GM19238 (cell line): ENCODE measurements at regions not wholly inside any gene's neighbourhood (a gene's known extent, or its start where the extent isn't known, plus 50 kb on each side); places are given as distances from the start of the nearest gene placed in this dataset.
"Not testable (repeated sequence)": the region's sequence is repeated elsewhere in the genome, so short reads cannot be mapped to it uniquely, and the experiment has no call there.

Source experiments
- DNase-seq: peaks from one replicate; pipeline ENCODE4 v3.0.0; 2011; ENCODE audit warnings: low spot score; ENCODE audit not compliant: insufficient read length

GRCh38 chr12:8282181-8282580, 54.8 kb upstream of the FAM90A1 start:
- DNase-seq = not testable (repeated sequence)

DNA sequence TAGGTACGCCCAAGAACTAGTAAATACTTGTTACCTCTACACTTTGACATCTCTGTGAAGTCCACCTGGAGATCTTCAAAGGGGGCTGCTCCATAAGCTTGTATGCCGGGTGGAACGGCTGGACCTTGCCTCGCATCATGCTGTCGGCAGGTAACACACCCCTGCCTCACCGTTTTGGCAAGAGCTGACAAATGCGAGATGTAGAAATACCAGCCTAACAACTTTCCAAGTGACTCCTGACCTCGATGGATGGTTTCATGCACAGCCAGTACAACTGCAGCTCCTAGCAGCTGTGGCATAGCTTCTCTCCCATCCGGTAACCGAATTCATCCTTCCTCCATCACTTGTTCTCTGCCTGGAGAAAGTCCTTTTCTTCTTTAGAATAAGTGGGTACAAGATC, 58.3 kb upstream of the FAM90A1 start:
- DNase-seq = not testable (repeated sequence)

DNA sequence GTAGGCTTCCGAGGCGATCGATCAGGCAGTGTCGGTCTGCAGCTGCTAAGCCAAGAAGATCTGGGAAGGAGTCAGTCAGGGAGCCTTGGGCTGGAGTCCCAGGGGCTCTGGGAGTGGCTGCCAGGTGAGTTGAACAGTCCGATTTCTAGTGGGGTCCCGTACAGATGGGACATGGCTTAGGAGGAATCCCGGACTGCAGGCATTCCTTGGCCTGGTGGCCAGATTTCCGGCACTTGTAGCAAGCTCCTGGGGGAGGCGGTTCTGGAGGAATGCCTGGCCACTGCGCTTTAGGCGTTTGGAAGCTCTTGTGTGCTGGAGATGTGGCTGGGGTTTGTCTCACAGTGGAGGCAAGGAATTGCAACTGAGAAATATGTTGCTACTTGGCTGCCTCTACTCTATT, 64.3 kb upstream of the FAM90A1 start:
- DNase-seq = not testable (repeated sequence)

DNA sequence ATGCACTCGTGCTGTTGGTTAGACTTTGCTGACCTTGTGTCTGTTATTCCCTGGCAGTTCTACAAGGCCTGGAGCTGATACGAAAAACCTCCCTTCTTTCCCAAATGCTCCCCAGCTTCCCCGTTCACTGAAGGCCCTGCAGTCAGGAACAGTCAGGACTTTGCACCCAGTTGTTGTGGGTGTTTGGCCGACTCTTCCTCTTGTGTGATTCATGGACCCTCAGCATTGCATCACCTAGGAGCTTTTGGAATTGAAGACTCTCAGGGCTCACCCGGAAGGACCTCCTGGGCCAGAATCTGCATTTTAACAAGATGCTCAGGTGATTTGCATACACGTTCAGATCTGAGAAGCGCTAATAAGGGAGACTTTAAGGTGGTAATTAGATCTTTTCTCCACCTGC, 67.2 kb upstream of the FAM90A1 start:
- not testable (repeated sequence) for DNase-seq

DNA sequence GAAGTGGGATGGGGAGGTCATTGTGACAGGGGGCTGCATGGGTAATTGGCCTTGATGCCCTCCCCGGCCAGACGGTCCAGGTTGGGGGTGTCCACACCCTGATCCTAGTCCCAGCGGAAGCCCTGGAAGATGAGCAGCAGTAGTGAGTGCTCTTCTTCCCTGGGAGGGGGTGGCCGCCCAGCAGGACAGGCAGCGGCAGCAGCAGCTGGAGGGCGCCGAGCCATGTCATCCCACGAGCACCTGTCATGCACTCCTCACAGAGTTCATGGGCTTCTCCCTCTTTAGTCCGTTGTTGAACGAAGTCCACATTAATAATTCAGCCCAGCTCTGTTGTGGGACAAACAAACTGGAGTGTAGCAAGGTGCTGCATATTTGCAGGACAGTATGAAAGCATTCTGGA, 81.2 kb upstream of the FAM90A1 start:
- not testable (repeated sequence) for DNase-seq

DNA sequence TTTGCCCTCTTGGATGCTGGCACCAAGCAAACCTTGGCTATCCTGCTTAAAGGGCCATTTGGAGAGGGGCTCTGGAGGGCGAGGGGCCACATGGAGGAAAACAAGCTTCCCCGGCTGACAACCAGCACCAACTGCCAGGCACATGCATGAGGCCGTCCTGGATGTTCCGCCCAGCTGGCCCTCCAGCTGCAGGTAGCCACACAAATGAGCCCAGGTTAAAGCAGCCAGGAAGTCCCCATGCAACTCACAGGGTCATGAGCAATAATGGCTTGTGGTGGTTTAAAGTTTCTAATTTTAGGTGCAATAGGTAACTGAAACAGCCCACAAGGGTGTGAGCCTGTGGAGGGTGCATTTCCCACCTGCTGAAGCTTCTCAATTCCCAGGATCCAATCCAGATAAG, 88.6 kb upstream of the FAM90A1 start:
- not testable (repeated sequence) for DNase-seq

- DNase-seq = not testable (repeated sequence)
Measured at GRCh38 chr12:8317675-8318074, 90.3 kb upstream of the FAM90A1 start.

- DNase-seq = not testable (repeated sequence)
Measured at GRCh38 chr12:8320251-8320730, 92.9 kb upstream of the FAM90A1 start.

DNA sequence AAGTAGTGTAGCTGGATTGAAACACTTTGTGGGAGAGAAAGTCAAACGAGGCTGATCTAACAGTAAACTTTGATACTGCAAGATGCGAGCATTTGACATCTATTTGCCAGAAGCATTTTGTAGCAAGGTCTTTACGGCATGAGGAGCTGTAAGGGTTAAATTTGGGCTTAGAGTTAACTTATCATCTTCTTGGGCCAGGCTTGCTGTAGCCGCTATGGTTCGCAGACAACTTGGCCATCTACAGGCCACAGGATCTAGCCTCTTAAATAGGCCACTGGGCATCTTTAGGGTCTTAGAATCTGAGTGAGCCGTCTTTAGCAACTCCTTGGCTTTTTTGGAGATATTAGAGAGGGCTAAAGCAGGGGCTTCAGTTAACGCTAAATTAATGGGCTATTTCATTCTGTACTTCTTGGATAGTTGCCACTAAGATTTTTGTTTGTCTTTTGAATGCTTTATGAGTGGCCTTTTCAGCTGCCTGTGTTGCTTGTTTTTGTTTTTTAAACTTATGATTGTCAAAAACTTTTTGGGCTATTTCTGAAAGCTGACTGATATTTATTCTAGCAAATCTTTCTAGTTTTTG, 93.5 kb upstream of the FAM90A1 start:
- DNase-seq = not testable (repeated sequence)

DNA sequence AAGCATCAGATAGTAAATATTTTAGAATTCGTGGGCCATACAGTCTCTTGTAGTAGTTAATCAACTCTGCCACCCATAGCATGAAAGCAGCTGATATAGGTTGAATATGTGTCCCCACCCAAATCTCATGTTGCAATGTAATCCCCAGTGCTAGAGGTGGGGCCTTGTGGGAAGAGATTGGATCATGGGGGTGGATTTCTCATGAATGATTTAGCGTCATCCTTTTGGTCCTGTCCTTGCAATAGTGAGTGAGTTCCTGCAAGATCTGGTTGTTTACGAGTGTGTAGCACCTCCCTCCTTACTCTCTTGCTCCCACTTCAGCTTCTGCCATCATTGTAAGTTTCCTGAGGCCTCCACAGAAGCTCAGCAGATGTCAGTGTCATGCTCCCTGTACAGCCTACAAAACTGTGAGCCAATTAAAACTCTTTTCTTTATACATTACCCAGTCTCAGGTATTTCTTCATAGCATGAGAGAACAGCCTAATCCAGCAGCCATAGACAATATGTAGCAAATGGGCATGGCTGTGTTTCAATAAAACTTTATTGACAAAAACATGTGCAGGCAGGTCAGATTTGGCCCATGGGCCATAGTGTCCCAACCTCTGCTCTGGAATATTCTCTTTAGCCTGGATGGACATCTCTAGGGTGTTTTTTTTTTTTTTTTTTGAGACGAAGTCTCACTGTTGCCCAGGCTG, 97.9 kb upstream of the FAM90A1 start:
- DNase-seq = not testable (repeated sequence)

GRCh38 chr12:8328835-8329234, 101.4 kb upstream of the FAM90A1 start:
- not testable (repeated sequence) for DNase-seq

GRCh38 chr12:8332373-8332772, 105.0 kb upstream of the FAM90A1 start:
- not testable (repeated sequence) for DNase-seq

GRCh38 chr12:8351073-8351472, 104.7 kb upstream of the CLEC6A start:
- not testable (repeated sequence) for DNase-seq

GRCh38 chr12:8354741-8355140, 101.0 kb upstream of the CLEC6A start:
- DNase-seq = not testable (repeated sequence)

DNA sequence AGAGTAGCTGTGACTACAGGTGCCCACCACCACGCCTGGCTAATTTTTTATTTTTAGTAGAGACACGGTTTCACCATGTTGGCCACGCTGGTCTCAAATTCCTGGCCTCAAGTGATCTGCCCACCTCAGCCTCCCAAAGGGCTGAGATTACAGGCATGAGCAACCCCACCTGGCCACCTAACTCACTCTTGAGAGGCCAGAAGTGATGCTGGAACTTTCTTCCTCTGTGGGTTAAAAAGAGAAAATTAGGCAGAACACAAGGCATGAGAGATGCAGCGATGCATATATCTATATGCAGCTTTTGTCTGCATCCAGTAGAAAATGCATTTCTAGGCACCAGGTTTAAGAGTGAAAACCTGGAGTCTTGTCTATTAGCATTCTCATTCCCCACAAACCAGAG, 100.2 kb upstream of the CLEC6A start:
- not testable (repeated sequence) for DNase-seq

DNA sequence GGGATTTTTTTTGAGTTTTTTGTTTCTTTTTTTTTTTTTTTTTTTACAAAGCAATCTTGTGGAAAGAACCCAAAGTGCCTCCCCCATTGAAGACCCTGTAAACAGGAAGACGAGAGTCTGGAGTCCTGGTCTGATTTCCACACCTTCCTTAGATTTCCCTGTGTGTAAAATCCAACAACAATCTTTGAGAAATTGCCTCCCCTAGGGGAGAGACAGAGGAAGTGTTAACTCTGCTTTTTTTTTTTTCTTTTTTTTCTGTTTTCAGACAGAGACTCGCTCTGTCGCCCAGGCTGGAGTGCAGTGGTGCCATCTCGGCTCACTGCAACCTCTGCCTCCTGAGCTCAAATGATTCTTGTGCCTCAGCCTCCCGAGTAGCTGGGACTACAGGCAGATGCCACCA, 82.0 kb upstream of the CLEC6A start:
- DNase-seq = not testable (repeated sequence)

DNA sequence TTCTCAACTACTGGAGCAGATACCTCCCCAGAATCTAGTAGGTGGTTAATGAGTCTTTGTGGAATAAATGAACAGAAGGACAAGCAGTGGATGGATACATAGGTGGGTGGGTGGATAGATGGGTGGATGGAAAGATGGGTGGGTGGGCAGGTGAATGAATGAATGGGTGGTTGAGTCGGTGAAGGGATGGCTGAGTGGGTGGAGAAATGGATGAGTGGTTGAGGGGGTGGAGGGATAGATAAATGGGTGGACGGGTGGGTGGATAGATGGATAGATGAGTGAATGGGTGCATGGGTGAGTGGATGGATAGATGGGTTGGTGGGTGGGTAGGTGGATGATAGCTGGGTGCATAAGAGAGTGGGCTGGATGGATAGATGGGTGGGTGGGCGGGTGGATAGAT, 80.6 kb upstream of the CLEC6A start:
- DNase-seq = not testable (repeated sequence)

- DNase-seq = not testable (repeated sequence)
Measured at GRCh38 chr12:8377756-8378155, 78.0 kb upstream of the CLEC6A start.

DNA sequence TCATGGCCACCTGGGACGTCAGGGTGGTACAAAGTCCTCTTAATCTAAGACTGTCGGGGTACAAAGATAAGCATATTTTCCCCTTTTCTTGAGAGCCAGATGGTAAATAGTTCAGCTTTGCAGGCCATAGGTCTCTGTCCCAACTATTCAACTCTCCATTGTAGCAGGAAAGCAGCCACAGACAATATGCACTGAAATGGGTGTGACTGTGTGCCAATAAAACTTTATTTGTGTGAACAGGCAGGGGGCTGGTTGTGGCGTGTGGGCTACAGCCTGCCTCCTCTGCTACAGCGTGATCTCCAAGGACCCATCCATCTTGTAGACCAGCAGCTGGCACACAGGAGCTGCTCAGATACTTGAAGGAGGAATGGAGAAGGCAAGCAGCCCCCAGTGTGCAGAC, 73.2 kb upstream of the CLEC6A start:
- DNase-seq = not testable (repeated sequence)

DNA sequence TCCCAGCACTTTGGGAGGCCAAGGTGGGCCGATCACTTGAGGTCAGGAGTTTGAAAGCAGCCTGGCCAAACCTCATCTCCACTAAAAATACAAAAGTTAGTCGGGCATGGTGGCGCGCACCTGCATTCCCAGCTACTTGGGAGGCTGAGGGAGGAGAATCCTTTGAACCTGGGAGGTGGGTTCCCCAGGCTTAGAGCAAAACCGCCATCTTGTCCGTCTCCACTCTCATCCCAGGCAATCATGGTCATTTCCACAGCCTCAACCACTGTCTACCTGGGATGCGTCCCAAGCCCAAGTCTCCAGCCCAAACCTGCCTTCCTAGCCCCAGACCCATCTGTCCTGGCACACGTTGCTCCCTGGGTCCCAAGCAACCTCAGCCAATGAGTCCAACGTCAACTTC, 71.1 kb upstream of the CLEC6A start:
- DNase-seq = not testable (repeated sequence)

DNA sequence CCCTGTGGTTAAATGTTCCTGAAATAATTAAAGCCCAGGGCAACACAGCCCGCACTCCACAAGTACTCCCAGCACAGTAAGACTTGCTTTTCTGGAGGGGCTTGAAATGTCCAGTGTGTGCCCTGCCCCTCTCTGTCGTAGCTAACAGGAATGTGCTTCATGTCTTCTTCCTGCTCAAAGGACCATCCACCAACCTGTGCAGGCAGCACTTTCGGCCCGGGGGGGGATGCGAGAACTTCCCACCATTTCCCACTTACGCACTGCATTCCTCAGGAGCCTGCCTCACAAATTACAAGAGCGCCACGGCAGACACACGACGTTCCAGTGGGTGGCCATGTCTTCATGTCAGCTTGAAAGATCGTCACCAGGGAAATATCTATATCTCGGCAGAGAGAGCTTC, 70.3 kb upstream of the CLEC6A start:
- not testable (repeated sequence) for DNase-seq

- not testable (repeated sequence) for DNase-seq
Measured at GRCh38 chr12:8386661-8387060, 69.1 kb upstream of the CLEC6A start.

- DNase-seq = not testable (repeated sequence)
Measured at GRCh38 chr12:8389296-8389695, 66.5 kb upstream of the CLEC6A start.
